ENCODE measurements at regions not wholly inside any gene's neighbourhood (a gene's known extent, or its start where the extent isn't known, plus 50 kb on each side); places are given as distances from the start of the nearest gene placed in this dataset.
"Not testable (repeated sequence)": the region's sequence is repeated elsewhere in the genome, so short reads cannot be mapped to it uniquely, and the experiment has no call there.

- TF ChIP-seq CTCF, POLR2A (IDR thresholded peaks at IDR 0.05): not testable (repeated sequence)
These were observed 111.1 kb upstream of the SAMD11 start for GRCh38 chr1:812535-813127.

Measured in esophagus squamous epithelium (tissue), 4 donors.